ENCODE measurements at regions not wholly inside any gene's neighbourhood (a gene's known extent, or its start where the extent isn't known, plus 50 kb on each side); places are given as distances from the start of the nearest gene placed in this dataset.

GRCh38 chr13:108156749-108157148 lies 58.6 kb downstream of the LIG4 start:
- Histone ChIP-seq H3K4me1 (no peaks in the 10 kb centered on the region), H3K4me3 (no peak overlapping the region), H3K36me3 (no peaks in the 10 kb centered on the region), H3K27ac (no peak overlapping the region), H3K9me3 (no peaks in the 10 kb centered on the region), H3K27me3 (no peaks in the 10 kb centered on the region)
- no peak for TF ChIP-seq POLR2A (IDR thresholded peaks at IDR 0.05)
- no peak for TF ChIP-seq CTCF (IDR thresholded peaks at IDR 0.05)
- DNase-seq = no peak
- intact Hi-C loops (cut with DNase I; ENCODE audit: low total_unique reads) = no loop called here

DNA sequence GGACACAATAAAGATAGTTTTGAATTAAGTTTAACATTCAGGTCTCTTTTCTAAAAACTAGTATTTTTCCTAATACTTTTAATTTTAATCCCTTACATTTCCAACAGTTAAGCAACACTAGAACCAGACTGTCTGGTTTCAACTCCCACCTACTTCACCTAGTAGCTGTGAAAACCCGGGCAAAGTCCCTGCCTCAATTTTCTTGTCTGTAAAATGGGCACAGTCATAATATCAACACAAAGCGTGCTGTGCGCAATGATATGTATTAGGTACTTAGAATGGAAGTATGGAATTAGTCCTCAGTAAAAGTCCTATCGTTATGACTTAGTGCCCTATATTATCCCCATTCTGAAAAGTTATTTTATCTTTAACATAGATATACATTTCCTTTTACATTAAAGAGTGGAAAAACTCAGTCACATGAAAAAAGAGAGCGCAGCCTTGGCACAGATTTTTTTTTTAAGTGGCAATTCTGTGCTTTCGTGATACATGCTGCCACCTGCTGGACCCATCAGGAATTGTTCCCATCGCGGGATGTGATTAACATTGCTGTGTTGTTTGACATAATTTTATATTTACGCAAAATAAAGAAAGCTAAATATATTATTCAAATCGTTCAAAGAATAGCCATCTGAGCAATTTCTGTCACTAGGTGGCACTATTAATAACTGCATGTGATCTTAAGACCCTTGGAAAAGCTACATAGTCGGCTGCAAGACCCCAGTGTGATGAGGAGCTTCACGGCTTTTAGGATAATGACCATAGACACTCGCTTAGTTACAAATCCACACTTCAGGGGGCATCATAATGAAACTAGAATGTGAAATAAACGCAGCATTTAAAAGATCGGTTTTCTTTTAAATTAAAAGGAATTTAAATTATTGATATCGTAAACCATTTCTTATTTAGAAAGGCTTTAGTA lies 59.9 kb downstream of the LIG4 start:
- peak; percentile 18 to 24 for DNase-seq
- TF ChIP-seq CTCF (IDR thresholded peaks at IDR 0.05) = peak; percentile 51 to 60 (median 56)
- no peak for TF ChIP-seq POLR2A (IDR thresholded peaks at IDR 0.05)
- Histone ChIP-seq H3K27me3 (no peaks in the 10 kb centered on the region), H3K27ac (no peak overlapping the region), H3K9me3 (no peaks in the 10 kb centered on the region), H3K4me3 (no peak overlapping the region), H3K36me3 (no peaks in the 10 kb centered on the region), H3K4me1 (no peaks in the 10 kb centered on the region)
- intact Hi-C loops (cut with DNase I; ENCODE audit: low total_unique reads) = no loop called here

DNA sequence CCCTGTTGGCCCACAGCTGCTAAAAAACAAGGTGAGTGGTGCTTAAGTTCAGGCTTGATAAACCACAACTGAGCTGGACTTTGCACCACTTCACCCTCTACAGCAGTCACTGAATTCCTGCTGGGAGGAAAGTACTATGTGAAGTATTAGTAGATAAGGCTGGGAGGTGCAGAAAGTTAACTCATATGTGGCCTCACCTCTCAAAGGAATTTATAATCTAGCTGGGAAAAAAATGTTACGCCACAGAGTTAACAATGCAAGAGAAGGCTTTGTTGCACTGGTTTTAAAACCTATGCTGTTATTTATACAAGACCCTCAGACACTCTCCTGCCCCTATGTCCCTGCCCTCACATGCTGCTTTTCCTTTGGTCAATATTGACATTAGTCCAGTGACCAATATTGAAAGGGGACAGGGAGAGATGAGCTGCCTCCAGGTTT lies 60.9 kb downstream of the LIG4 start:
- Histone ChIP-seq H3K27me3 (no peaks in the 10 kb centered on the region), H3K4me3 (no peak overlapping the region), H3K36me3 (no peaks in the 10 kb centered on the region), H3K27ac (no peak overlapping the region), H3K9me3 (no peaks in the 10 kb centered on the region), H3K4me1 (no peaks in the 10 kb centered on the region)
- no peak for DNase-seq
- intact Hi-C loops (cut with DNase I; ENCODE audit: low total_unique reads) = no loop called here
- TF ChIP-seq POLR2A (IDR thresholded peaks at IDR 0.05) (no peak), CTCF (IDR thresholded peaks at IDR 0.05) (no peak)

DNA sequence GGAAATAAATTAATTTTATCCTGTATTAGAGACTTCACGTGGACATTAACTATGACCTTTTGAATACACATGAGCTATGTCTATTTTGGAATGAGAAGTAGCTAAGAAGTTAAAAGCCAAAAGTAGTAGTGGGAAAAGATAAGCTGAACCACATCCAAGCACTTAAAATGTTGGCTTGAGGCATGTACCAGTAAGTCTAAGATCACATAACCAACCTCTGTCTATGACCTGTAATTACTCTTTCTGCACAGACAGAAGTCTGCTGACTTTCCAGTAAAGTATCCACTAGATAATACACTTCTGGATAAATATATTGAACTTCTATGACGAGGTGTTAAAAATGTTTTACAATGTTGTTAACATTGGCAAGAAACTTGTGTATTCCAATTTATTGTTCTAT lies 68.7 kb downstream of the LIG4 start:
- H3K4me1 ChIP-seq = no peaks in the 10 kb centered on the region
- H3K27me3 ChIP-seq = no peaks in the 10 kb centered on the region
- H3K36me3 ChIP-seq = no peaks in the 10 kb centered on the region
- H3K27ac ChIP-seq = no peak overlapping the region
- TF ChIP-seq CTCF (IDR thresholded peaks at IDR 0.05) (no peak), POLR2A (IDR thresholded peaks at IDR 0.05) (no peak)
- no peaks in the 10 kb centered on the region for H3K9me3 ChIP-seq
- no peak overlapping the region for H3K4me3 ChIP-seq
- intact Hi-C loops (cut with DNase I; ENCODE audit: low total_unique reads) = no loop called here
- no peak for DNase-seq

DNA sequence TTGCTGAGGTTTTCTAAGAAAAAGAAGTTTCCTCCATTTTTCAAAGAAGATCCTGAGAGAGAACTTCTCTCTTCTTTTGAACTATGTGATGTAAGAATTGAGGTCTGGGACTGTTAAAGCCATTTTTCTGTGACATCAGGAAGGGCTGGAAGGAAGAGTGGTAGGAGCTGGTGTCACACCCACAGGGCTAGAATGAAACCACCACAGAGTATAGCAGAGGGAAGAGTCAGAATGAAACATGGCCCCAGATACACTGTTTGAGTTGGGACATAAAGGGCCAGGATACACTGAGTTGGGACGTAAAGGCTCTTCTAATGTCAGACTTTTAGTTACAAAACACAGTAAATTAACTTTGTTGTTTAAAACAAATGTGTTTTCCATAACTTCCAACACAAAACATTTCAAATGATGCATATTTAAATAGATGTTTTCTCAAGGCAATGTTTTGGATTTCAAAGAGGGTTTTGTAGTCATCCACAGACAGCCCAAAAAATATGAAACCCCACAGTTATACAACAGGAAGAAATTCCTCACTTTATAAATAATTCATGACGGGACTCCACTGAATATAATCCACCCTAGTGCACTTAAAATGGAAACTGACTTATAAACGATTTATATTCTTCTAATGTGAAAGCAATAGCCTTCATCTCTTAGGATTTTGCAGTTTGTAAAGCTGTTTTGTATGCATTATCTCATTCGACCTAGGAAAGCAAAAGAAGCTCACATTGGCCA lies 72.5 kb downstream of the LIG4 start:
- no peaks in the 10 kb centered on the region for H3K4me1 ChIP-seq
- intact Hi-C loops (cut with DNase I; ENCODE audit: low total_unique reads) = no loop called here
- no peak for TF ChIP-seq POLR2A (IDR thresholded peaks at IDR 0.05)
- H3K9me3 ChIP-seq = no peaks in the 10 kb centered on the region
- no peaks in the 10 kb centered on the region for H3K27me3 ChIP-seq
- H3K4me3 ChIP-seq = no peak overlapping the region
- DNase-seq = no peak
- H3K36me3 ChIP-seq = no peaks in the 10 kb centered on the region
- H3K27ac ChIP-seq = no peak overlapping the region
